Gastrocnemius medialis (tissue), 4 donors: ENCODE measurements at regions not wholly inside any gene's neighbourhood (a gene's known extent, or its start where the extent isn't known, plus 50 kb on each side); places are given as distances from the start of the nearest gene placed in this dataset.

Source experiments
- ATAC-seq, 2 donors: fragments of 150-250 bp; one replicate each; pipeline ENCODE4 v1.9.1; 2016
- DNase-seq, 2 donors: peaks; one replicate each; pipeline ENCODE4 v3.0.0-alpha.2; 2019
- H3K27ac ChIP-seq, 4 donors: fragments of 200-600 bp; sonication (generic); 1 replicate in 1 of 4; 2 replicates in 3 of 4; pipeline ENCODE4 v1.5.1; 2016 to 2018; ENCODE audit warnings: mild to moderate bottlenecking in 2 of 4, moderate library complexity in 1 of 4
- H3K27me3 ChIP-seq, 3 donors: fragments of 200-600 bp; sonication (generic) in 2 of 3; 1 replicate in 1 of 3; 2 replicates in 2 of 3; pipeline versions ENCODE4 v1.5.1 to v1.6.0; 2016 to 2019; ENCODE audit warnings: mild to moderate bottlenecking in 1 of 3, moderate library complexity in 1 of 3
- H3K36me3 ChIP-seq, 2 donors: fragments of 200-600 bp; sonication (generic) in 1 of 2; one replicate each; pipeline ENCODE4 v1.5.1; 2017 to 2018
- H3K4me1 ChIP-seq, 2 donors: fragments of 200-600 bp; sonication (generic) in 1 of 2; one replicate each; pipeline ENCODE4 v1.5.1; 2016 to 2017; ENCODE audit warnings: mild to moderate bottlenecking in 2 of 2
- H3K4me3 ChIP-seq, 4 donors: fragments of 200-600 bp; sonication (generic) in 3 of 4; 1 replicate in 1 of 4; 2 replicates in 3 of 4; pipeline ENCODE4 v1.5.1; 2016 to 2019; ENCODE audit warnings: mild to moderate bottlenecking in 2 of 4
- H3K9me3 ChIP-seq, 3 donors: fragments of 200-600 bp; sonication (generic) in 2 of 3; 1 replicate in 1 of 3; 2 replicates in 2 of 3; pipeline ENCODE4 v1.5.1; 2016 to 2019
- CTCF ChIP-seq, 5 experiments: fragments of 450-650 bp in 3 of 5; fragments of 200-600 bp in 2 of 5; sonication (generic) in 2 of 5; IDR thresholded peaks in 4 of 5; conservative IDR thresholded peaks in 1 of 5; 1 replicate in 4 of 5; 2 replicates in 1 of 5; pipeline ENCODE4 v1.5.1; 2016 to 2019; ENCODE audit warnings: antibody characterized with exemption in 5 of 5, mild to moderate bottlenecking in 3 of 5, moderate library complexity in 3 of 5
- POLR2A ChIP-seq, 2 donors: fragments of 450-650 bp; IDR thresholded peaks; one replicate each; pipeline ENCODE4 v1.6.1; 2017; ENCODE audit warnings: antibody characterized with exemption in 2 of 2, mild to moderate bottlenecking in 2 of 2, moderate library complexity in 2 of 2
- in situ Hi-C, 4 donors: fragments of 200-750 bp; cut with MboI; loops; one replicate each; pipeline versions ENCODE4 v1.15.0 to v1.8.0; 2017; ENCODE audit warnings: low sequenced_read_pairs in 4 of 4
- intact Hi-C: fragments of 100-400 bp; cut with DNase I; formaldehyde crosslinking; loops from one replicate; pipeline ENCODE4 v1.15.1; 2023; ENCODE audit warnings: low total_unique reads

GRCh38 chr4:138609943-138610350, 367.8 kb upstream of the SLC7A11 start:
- no peak overlapping the region for H3K27ac ChIP-seq
- in situ Hi-C loops (no loop called here), intact Hi-C loops (no loop called here)
- DNase-seq (no peak), ATAC-seq (peak; percentile 70 to 78)
- H3K36me3 ChIP-seq: no peaks in the 10 kb centered on the region
- H3K4me1 ChIP-seq: peaks cover 0 to 12% of the 10 kb centered on the region in 2 donors
- no peak overlapping the region for H3K4me3 ChIP-seq
- TF ChIP-seq CTCF (IDR thresholded peaks at IDR 0.05 in 4 of 5, conservative IDR thresholded peaks at IDR 0.05 in 1 of 5) (no peak), POLR2A (IDR thresholded peaks at IDR 0.05) (no peak)
- H3K9me3 ChIP-seq: no peaks in the 10 kb centered on the region
- H3K27me3 ChIP-seq: no peaks in the 10 kb centered on the region

- TF ChIP-seq CTCF (IDR thresholded peaks at IDR 0.05 in 4 of 5, conservative IDR thresholded peaks at IDR 0.05 in 1 of 5) (no peak), POLR2A (IDR thresholded peaks at IDR 0.05) (no peak)
- no peaks in the 10 kb centered on the region for H3K36me3 ChIP-seq
- peaks cover 0 to 3% of the 10 kb centered on the region in 2 donors for H3K4me1 ChIP-seq
- no peak overlapping the region for H3K27ac ChIP-seq
- no peak for ATAC-seq
- H3K9me3 ChIP-seq: peaks cover 0 to 4% (median 0%) of the 10 kb centered on the region in 3 donors
- in situ Hi-C loops (no loop called here), intact Hi-C loops (no loop called here)
- no peaks in the 10 kb centered on the region for H3K27me3 ChIP-seq
- no peak overlapping the region for H3K4me3 ChIP-seq
- DNase-seq: no peak
Measured at GRCh38 chr4:138604556-138604955, 362.4 kb upstream of the SLC7A11 start.

GRCh38 chr4:138602664-138603063, 360.5 kb upstream of the SLC7A11 start:
- no peak overlapping the region for H3K27ac ChIP-seq
- H3K9me3 ChIP-seq: peaks cover 0 to 4% (median 0%) of the 10 kb centered on the region in 3 donors
- ATAC-seq (no peak), DNase-seq (no peak)
- H3K36me3 ChIP-seq: no peaks in the 10 kb centered on the region
- in situ Hi-C loops (no loop called here), intact Hi-C loops (no loop called here)
- no peak overlapping the region for H3K4me3 ChIP-seq
- no peaks in the 10 kb centered on the region for H3K27me3 ChIP-seq
- TF ChIP-seq POLR2A (IDR thresholded peaks at IDR 0.05) (no peak), CTCF (IDR thresholded peaks at IDR 0.05 in 4 of 5, conservative IDR thresholded peaks at IDR 0.05 in 1 of 5) (no peak)
- peaks cover 9 to 11% of the 10 kb centered on the region in 2 donors for H3K4me1 ChIP-seq

GRCh38 chr4:138599965-138600364, 357.8 kb upstream of the SLC7A11 start:
- DNase-seq: no peak
- peaks cover 0 to 4% (median 0%) of the 10 kb centered on the region in 3 donors for H3K9me3 ChIP-seq
- H3K27ac ChIP-seq: no peak overlapping the region
- intact Hi-C loops (no loop called here), in situ Hi-C loops (no loop called here)
- H3K27me3 ChIP-seq: no peaks in the 10 kb centered on the region
- TF ChIP-seq CTCF (IDR thresholded peaks at IDR 0.05 in 4 of 5, conservative IDR thresholded peaks at IDR 0.05 in 1 of 5) (no peak), POLR2A (IDR thresholded peaks at IDR 0.05) (no peak)
- H3K4me1 ChIP-seq: peaks cover 24 to 31% of the 10 kb centered on the region in 2 donors
- H3K36me3 ChIP-seq: no peaks in the 10 kb centered on the region
- no peak overlapping the region for H3K4me3 ChIP-seq
- no peak for ATAC-seq

GRCh38 chr4:138598226-138598625, 356.1 kb upstream of the SLC7A11 start:
- H3K4me1 ChIP-seq: peaks cover 24 to 31% of the 10 kb centered on the region in 2 donors
- no peak overlapping the region for H3K27ac ChIP-seq
- intact Hi-C loops (no loop called here), in situ Hi-C loops (no loop called here)
- H3K9me3 ChIP-seq: peaks cover 0 to 4% (median 0%) of the 10 kb centered on the region in 3 donors
- no peaks in the 10 kb centered on the region for H3K36me3 ChIP-seq
- H3K4me3 ChIP-seq: no peak overlapping the region
- no peaks in the 10 kb centered on the region for H3K27me3 ChIP-seq
- peak in 1 of 2 donors; percentile 43 for ATAC-seq
- no peak for TF ChIP-seq POLR2A (IDR thresholded peaks at IDR 0.05)
- TF ChIP-seq CTCF (IDR thresholded peaks at IDR 0.05 in 4 of 5, conservative IDR thresholded peaks at IDR 0.05 in 1 of 5): no peak
- no peak for DNase-seq
